HG03457 (cell line): ENCODE measurements at regions not wholly inside any gene's neighbourhood (a gene's known extent, or its start where the extent isn't known, plus 50 kb on each side); places are given as distances from the start of the nearest gene placed in this dataset.

Experiments
- ATAC-seq: cut with Tn5 transposase; IDR thresholded peaks from one replicate; pipeline ENCODE4 v1.9.1; 2021; ENCODE audit warnings: moderate number of reproducible peaks; ENCODE audit not compliant: unreplicated experiment

DNA sequence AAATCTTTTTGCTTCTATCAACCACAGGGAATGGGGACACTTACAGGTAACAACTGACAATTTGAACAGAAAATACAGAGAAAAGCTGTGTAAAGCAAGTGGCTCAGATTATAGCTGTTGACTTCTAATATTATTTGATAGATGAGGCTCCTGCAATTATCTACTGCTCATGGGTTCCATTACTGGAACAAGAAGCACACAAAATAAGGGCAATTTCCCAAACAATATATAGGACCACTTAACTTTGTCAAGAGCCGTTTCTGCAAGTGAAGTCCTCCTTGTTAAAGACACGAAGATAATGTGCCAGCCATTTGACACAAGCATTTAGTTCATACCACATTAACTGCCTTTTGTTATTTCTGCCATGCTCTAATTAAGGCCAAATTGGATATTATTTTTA, 315.5 kb upstream of the ARID1B start:
- no peak for ATAC-seq

- ATAC-seq: no peak
Measured at GRCh38 chr6:156457601-156458000, 319.6 kb upstream of the ARID1B start.

DNA sequence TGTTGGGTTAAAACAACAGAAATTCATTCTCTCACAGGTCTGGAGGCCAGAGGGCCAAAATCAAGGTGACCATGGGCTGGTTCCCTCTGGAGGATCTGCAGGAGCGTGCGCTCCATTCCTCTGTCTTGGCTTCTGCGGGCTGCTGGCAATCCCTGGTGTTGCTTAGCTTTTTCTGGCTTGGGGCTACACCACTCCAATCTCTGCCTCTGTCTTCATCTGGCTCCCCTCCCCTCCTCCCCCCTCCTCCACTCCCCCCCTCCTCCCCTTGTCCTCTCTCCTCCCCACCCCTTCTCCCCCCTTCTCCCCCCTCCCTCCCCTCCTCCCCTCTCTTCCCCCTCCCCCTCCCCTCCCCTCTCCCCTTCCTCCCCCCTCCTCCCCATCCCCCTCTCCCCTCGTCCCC, 321.3 kb upstream of the ARID1B start:
- ATAC-seq: no peak

- ATAC-seq: no peak
Measured at GRCh38 chr6:156454867-156455266, 322.3 kb upstream of the ARID1B start.

DNA sequence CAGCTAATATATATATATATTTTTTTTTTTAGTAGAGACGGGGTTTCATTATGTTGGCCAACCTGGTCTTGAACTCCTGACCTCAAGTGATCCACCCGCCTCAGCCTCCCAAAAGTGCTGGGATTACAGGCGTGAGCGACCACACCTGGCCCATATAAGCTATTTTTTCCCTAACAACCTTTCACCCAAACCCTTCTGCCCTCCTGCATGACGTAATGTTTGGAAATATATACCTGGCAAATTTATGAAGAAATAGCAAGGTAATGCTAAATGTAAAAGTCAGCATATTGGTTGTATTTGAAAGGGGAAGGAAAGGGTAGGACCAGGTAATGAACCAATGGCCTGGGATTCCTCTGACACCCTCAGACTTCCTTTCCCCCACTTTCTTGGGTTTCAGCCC, 325.5 kb upstream of the ARID1B start:
- ATAC-seq: no peak

DNA sequence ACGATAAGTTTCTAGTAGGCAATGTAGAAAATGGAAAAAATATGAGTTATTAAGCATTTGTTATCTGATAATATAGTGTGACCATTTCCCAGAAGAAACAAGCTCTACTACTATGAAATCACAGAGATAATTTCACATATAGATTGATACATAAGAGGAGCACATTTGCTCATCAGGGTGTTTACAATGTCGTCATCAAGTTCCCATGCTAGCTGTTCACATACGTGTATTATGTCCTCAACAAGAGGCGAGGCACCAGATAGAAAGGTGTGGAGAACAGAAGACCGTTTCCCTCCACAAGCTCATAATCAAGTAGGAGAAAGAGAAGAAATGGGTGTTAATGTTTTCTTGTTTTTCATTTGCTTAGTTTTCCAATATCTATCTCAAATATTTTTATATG, 326.1 kb upstream of the ARID1B start:
- no peak for ATAC-seq

- ATAC-seq: no peak
Measured at GRCh38 chr6:156450421-156450820, 326.8 kb upstream of the ARID1B start.

DNA sequence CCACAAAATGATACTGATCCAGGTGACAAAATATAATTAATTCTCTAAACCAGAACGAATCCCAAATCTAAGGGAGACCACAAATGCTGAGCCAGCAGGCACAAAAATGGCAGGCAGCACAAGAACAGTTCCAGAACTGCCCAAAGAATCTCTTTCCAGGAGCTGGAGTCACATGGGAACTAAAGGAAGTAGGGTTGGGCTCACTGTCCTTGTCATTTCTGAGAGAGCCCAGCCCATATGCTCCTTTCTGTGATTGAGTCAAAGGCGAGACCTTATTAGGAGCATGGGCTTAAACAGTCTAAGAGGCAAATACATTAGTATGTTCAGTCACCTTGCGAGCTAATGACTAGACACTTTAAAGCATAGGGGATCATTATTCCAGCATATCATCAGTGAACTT, 327.6 kb upstream of the ARID1B start:
- no peak for ATAC-seq

GRCh38 chr6:156449128-156449527, 328.1 kb upstream of the ARID1B start:
- no peak for ATAC-seq

DNA sequence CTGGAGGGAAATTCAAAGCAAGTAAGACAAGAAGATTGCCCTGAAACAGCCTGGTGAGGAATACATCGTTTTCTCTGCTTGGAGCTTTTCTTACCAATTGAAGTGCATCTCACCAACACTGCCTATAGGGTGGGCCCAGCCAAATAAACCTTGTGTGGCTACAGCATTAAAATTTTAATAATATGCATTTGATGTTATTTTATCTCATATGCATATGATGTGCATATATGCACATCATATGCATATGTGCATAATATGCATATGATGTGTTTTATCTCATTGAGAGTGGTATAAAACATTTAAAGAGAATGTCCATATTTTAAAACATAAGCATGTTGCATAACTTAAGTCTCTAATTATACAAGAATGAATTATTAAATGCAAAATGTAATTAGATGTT, 328.6 kb upstream of the ARID1B start:
- no peak for ATAC-seq

DNA sequence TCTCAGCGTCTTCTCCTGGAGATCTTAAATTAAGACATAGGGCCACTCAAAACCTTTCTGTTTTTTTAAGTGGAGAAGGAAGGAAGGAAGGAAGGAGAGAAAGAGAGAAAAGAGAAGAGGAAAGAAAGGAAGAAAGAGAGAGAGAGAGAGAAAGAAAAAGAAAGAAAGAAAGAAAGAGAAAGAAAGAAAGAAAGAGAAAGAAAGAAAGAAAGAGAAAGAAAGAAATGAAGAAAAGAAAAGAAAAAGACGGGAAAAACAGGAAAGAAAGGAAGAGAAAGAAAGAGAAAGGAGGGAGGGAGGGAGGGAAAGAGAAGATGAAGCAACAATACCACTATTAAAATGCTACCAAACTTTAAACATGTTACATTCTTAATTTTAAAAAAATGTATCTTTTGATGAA, 336.5 kb upstream of the ARID1B start:
- ATAC-seq: no peak

DNA sequence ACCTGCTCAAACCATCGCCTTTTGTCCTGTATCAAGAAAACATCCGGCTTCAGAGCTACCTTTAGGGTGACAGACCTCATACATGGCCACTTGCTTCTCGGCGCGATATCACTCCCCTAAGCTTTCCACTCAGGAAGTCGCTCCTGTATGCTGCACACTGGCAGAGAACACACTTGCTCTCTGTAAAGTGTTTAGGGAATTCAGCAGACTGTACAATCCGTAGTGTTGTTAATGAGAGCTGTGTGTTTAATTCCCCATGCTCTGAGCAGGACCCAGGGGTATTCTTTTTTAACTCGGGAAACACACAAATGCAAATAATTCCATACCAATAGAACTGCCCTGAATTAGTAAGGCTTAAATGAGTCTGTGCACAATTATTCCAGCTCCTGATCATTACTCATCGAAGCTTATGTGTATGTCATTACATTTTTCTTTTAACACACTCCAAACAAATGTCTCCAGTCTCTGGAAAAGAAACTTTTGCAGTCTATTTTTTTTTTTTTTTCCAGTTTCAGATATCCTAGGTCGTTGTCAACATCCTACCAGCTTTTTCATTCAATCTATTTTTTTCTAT, 338.7 kb upstream of the ARID1B start:
- no peak for ATAC-seq

- no peak for ATAC-seq
Measured at GRCh38 chr6:156437121-156437879, 339.9 kb upstream of the ARID1B start.

DNA sequence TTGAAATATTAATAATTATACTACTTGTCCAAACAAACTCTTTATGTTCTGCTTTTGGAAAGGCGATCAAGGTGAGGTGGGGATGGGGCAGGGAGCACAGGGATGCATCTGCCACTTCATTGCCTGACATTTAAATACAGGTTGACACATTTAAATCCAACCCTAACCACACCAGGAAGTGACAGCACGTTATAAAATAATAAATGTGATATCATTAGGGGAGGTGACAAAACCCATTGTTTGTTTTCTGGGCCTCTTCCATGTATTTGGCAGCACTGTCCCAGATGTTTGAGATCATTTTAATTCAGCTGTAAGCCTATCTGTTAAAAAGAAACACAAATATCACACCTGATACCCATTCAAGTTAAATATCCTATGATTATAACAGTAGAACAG, 342.4 kb upstream of the ARID1B start:
- ATAC-seq: no peak

DNA sequence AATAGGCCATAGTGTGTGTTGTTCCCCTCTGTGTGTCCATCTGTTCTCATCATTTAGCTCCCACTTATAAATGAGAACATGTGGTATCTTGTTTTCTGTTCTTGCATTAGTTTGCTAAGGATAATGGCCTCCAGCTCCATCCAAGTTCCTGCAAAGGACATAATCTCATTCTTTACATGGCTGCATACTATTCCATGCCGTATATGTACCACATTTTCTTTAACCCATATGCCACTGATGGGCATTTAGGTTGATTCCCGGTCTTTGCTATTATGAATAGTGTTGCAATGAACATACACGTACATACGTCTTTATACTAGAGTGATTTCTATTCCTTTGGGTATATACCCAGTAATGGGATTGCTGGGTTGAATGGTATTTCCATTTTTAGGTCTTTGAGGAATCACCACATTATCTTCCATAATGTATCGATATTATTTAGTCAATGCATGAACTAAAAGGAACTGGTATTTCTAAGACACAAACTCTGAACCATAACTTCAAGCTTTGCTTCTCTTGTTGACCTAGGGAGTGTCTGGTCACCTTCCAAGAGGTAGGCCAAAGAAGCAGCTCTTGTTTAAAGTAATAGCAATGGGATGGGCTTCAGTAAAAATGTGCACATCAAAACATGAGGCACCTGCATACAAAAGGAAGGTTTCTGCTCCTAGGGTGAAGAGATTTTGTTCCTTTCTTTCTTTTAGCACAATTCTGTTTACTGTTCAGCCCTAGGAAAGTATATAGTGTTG, 343.0 kb upstream of the ARID1B start:
- no peak for ATAC-seq

GRCh38 chr6:156432543-156432942, 344.6 kb upstream of the ARID1B start:
- no peak for ATAC-seq

DNA sequence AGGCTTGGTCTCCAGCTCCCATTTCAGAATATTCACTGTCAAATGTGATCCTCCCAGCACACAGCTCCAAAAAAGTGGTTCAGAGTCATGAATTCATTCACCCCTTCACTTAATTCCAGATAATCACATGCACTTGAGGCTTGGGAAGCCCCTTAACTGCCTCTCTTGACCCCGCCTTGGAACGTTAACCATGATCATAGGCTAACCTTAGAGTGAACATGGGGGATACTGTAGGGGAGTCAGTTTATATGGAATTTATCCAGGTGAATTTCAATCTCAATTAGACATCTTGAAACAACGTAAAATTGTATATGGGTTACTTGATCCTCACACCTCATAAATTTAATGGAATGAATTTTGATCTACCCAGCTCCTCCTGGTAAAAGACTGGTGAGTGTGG, 346.8 kb upstream of the ARID1B start:
- ATAC-seq: no peak

DNA sequence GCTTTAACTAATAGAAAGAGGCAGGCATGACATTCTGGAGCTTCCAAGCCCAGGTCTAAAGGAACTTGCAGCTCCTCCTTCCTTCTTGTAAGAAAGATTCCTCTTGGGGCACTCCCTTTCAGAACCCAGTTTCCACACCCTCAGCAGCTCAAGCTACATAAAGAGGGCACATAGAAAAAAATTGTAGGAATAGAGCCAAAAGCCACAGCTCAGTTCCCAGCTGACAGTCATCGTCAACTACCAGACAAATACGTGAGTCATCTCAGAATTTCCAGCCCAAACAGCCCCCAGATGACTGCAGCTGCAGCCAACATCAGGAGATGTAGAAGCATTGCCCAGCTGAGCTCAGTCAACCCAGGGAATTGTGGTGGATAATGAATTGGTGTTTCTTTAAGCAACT, 349.8 kb upstream of the ARID1B start:
- no peak for ATAC-seq

- no peak for ATAC-seq
Measured at GRCh38 chr6:156425359-156426020, 351.7 kb upstream of the ARID1B start.

DNA sequence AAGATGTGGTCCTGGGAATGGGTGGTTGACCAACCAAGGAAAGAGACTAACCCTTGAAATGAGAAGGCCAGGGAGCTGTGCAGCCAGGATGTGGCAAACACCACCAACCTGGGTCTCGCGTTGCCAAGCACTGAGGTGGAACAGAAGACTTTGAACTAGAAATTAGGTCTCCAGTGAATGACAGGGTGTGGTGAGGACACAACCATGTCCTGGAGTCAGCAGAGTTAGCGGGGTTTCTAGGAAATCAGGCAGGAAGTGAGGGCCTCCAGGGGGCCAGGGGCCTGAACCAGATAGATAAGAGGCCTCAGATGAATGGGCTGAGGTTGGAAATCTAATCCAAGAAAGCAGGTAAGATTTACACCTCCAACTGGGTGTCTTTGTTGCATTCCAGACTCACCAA, 353.3 kb upstream of the ARID1B start:
- no peak for ATAC-seq

- ATAC-seq: no peak
Measured at GRCh38 chr6:156423075-156423474, 354.1 kb upstream of the ARID1B start.

DNA sequence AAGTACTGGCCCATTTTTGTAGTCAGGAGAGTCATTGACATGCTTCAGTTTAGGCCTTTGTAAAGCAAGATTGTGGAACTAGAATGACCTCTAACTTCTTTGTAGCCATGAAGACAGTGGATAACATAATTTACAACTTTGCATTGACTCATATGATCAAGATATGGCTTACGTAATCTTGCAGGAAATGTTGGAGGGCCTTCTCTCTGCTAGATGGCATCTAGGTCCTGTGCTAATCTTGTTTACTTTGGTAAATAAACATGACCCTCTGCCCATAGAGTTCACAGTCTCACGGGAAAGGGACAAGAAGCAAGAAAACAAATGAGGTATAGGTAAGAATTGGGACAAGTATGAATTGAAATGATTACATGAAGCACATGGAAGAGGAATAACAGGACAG, 355.2 kb upstream of the ARID1B start:
- ATAC-seq: no peak
